Lower leg skin (tissue), 3 donors: ENCODE measurements at regions not wholly inside any gene's neighbourhood (a gene's known extent, or its start where the extent isn't known, plus 50 kb on each side); places are given as distances from the start of the nearest gene placed in this dataset.

ENCODE experiments used
- POLR2A ChIP-seq, 2 donors: fragments of 450-650 bp; IDR thresholded peaks; one replicate each; pipeline ENCODE4 v1.6.1; 2016 to 2017; ENCODE audit warnings: antibody characterized with exemption in 2 of 2, mild to moderate bottlenecking in 1 of 2, moderate library complexity in 1 of 2
- TF ChIP-seq, protein P1 (sequence below), 3 donors: fragments of 450-650 bp; IDR thresholded peaks; one replicate each; pipeline ENCODE4 v1.5.1; 2016; ENCODE audit warnings: antibody characterized with exemption in 3 of 3, mild to moderate bottlenecking in 3 of 3, moderate library complexity in 2 of 3

DNA sequence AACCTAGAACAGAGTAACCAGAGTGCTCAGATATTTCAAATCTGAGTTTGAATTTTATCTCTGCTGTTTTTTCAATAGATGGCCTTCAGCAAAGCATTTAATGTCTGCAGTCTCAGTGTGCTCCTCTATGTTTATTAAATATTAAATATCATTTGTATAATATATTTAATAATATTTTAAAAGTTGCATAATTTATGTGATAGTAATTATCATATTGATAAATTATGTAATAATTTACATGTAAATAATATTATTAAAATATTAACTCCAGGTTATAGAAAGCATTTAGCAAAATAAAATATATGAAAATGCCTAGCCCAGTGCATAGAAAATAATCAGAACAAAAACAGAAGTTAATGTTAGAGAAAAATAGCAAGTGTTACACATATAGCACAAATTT is 930.0 kb upstream of the SLC35B3 start:
- TF ChIP-seq, protein P1, sequence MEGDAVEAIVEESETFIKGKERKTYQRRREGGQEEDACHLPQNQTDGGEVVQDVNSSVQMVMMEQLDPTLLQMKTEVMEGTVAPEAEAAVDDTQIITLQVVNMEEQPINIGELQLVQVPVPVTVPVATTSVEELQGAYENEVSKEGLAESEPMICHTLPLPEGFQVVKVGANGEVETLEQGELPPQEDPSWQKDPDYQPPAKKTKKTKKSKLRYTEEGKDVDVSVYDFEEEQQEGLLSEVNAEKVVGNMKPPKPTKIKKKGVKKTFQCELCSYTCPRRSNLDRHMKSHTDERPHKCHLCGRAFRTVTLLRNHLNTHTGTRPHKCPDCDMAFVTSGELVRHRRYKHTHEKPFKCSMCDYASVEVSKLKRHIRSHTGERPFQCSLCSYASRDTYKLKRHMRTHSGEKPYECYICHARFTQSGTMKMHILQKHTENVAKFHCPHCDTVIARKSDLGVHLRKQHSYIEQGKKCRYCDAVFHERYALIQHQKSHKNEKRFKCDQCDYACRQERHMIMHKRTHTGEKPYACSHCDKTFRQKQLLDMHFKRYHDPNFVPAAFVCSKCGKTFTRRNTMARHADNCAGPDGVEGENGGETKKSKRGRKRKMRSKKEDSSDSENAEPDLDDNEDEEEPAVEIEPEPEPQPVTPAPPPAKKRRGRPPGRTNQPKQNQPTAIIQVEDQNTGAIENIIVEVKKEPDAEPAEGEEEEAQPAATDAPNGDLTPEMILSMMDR (IDR thresholded peaks at IDR 0.05) = no peak
- no peak for TF ChIP-seq POLR2A (IDR thresholded peaks at IDR 0.05)
